ENCODE measurements at regions not wholly inside any gene's neighbourhood (a gene's known extent, or its start where the extent isn't known, plus 50 kb on each side); places are given as distances from the start of the nearest gene placed in this dataset.

DNA sequence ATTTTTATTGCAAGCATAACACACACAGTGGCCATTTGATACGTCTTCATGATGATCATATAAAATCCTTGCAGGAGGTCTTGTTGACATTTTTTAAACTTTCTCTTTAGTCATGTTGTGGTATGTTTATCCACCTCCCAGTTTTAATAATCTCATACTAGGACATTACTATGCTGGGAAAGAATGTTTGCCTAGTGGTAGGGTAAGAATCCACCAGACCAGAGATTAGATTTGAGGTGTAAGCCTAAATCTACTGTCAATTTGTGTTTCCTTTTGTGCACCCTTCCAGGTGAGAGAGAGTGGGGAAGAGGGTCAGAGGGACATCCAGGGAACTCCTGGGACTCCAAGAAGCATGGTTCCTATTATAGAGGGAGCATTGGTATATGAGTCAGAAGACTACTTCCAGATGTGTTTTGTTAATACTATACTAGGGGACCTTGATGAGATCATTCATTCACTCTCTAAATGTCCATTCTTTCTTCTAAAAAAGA lies 298.3 kb upstream of the SASH1 start:
- H3K4me3 ChIP-seq (ENCODE audit: low read length), result no peak overlapping the region
- DNase-seq (ENCODE audit: low read depth), result no peak
- TF ChIP-seq, protein P1, sequence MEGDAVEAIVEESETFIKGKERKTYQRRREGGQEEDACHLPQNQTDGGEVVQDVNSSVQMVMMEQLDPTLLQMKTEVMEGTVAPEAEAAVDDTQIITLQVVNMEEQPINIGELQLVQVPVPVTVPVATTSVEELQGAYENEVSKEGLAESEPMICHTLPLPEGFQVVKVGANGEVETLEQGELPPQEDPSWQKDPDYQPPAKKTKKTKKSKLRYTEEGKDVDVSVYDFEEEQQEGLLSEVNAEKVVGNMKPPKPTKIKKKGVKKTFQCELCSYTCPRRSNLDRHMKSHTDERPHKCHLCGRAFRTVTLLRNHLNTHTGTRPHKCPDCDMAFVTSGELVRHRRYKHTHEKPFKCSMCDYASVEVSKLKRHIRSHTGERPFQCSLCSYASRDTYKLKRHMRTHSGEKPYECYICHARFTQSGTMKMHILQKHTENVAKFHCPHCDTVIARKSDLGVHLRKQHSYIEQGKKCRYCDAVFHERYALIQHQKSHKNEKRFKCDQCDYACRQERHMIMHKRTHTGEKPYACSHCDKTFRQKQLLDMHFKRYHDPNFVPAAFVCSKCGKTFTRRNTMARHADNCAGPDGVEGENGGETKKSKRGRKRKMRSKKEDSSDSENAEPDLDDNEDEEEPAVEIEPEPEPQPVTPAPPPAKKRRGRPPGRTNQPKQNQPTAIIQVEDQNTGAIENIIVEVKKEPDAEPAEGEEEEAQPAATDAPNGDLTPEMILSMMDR (conservative IDR thresholded peaks at IDR 0.05; ENCODE audit: low read depth, low read length), result no peak

DNA sequence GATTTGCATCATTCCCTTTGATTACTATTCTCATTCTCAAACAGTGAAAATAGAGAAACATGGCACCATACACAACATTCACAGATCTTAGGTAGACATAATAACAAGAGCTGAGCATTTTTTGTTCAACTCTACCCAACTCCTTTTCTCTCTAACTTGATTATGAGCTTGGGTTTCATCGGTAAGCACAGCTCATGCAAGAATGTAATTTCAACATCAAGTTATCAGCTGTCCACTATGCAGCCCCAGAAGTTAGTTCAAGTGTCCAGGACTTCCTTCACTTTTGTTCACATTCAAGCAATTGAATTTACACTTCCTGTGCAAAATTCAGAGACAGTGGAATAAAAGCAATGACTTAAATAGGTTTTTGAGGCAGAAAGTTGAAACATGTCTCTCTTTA lies 297.7 kb upstream of the SASH1 start:
- TF ChIP-seq, protein P1 (conservative IDR thresholded peaks at IDR 0.05; ENCODE audit: low read depth, low read length), result no peak
- no peak overlapping the region for H3K4me3 ChIP-seq (ENCODE audit: low read length)
- no peak for DNase-seq (ENCODE audit: low read depth)

DNA sequence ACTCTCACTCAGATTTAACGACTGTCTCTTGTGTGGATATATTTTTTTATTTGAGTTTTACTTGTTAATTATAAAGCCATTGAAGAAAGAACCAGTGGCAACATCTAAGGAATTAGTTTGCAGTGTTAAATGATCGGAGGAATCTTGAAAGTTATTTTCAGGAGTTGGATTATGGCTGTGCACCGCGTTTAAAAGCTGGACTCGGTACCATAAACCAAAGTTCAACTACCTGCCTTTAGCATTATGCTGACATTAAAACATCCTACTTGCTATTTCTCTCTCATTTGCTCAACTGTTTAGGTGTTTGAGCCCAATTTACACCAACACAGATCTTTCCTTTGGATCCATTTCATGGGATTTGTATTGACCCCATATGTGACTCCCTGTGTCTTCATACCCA lies 289.4 kb upstream of the SASH1 start:
- TF ChIP-seq, protein P1 (conservative IDR thresholded peaks at IDR 0.05; ENCODE audit: low read depth, low read length), result no peak
- no peak for DNase-seq (ENCODE audit: low read depth)
- H3K4me3 ChIP-seq (ENCODE audit: low read length), result no peak overlapping the region

DNA sequence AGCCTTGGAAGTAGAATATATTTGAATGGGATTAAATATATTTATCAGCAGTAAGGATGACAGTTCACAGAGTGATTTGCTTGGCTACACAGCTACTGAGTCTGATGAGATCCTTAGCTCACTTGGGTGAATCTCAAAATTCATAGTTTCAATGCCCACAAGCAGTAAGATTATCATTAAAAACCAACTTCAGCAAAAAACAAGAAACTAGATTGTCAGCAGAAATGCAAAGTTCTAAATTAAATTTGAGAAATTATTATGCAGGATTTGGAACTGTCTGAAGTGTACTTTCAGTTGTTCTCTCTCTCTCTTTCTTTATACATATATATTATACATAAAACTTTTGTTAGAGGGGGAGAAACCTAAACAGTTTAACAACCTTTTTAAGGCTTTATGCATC lies 288.8 kb upstream of the SASH1 start:
- H3K4me3 ChIP-seq (ENCODE audit: low read length), result no peak overlapping the region
- no peak for DNase-seq (ENCODE audit: low read depth)
- TF ChIP-seq, protein P1 (conservative IDR thresholded peaks at IDR 0.05; ENCODE audit: low read depth, low read length), result no peak

DNA sequence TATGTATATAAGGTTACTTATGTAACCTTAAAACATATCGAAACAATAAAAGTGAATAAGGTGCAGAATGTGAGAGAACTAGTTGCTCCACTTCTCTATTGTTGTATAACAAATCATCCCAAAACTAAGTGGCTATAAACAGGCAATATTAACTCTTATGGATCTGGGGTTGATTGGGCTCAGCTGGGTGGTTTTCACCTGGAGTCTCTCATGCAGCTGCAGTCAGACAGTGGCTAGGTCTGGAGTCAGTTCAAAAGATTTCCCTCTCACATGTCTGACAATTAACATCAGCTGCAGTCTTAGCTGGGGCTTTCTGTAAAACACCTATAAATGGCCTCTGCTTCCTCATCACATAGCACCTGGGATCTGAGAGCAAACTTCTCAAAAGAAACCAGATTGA lies 288.4 kb upstream of the SASH1 start:
- no peak for DNase-seq (ENCODE audit: low read depth)
- TF ChIP-seq, protein P1 (conservative IDR thresholded peaks at IDR 0.05; ENCODE audit: low read depth, low read length), result no peak
- H3K4me3 ChIP-seq (ENCODE audit: low read length), result no peak overlapping the region

DNA sequence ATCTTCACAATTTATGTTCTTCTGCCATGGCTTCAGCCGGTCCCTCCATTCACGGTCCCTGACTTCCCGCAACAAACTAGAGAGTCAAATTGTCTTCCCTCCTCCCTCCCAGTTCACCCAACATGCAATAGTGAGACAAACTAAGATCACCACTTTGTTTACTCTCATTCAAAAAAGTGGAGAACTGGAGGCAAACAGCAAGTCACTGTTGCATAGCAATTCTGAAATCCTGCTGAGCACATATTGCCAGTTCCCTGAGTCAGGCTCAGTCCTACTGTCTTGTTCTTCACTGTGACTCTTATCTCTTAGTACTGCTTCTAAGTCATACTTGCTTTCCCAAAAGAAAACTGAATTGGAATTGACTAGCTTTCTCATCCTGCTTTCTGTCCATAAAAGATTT lies 287.2 kb upstream of the SASH1 start:
- H3K4me3 ChIP-seq (ENCODE audit: low read length), result no peak overlapping the region
- TF ChIP-seq, protein P1 (conservative IDR thresholded peaks at IDR 0.05; ENCODE audit: low read depth, low read length), result no peak
- DNase-seq (ENCODE audit: low read depth), result no peak

DNA sequence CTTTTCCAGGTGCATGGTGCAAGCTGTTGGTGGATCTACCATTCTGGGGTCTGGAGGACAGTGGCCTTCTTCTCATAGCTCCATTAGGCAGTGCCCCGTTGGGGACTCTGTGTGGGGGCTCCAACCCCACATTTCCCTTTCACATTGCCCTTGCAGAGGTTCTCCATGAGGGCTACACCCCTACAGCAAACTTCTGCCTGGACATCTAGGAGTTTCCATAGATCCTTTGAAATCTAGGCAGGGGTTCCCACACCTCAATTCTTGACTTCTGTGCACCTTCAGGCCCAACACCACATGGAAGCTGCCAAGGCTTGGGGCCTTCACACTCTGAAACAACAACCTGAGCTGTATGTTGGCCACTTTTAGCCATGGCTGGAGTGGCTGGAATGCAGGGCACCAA lies 282.8 kb upstream of the SASH1 start:
- no peak overlapping the region for H3K4me3 ChIP-seq (ENCODE audit: low read length)
- TF ChIP-seq, protein P1 (conservative IDR thresholded peaks at IDR 0.05; ENCODE audit: low read depth, low read length), result no peak

More for the DNA sequence above, 282.8 kb upstream of the SASH1 start:
- DNase-seq (ENCODE audit: low read depth), result no peak

All from retinal pigment epithelial cell (primary cell).